GM18870 (cell line): ENCODE measurements at regions not wholly inside any gene's neighbourhood (a gene's known extent, or its start where the extent isn't known, plus 50 kb on each side); places are given as distances from the start of the nearest gene placed in this dataset.
"Not testable (repeated sequence)": the region's sequence is repeated elsewhere in the genome, so short reads cannot be mapped to it uniquely, and the experiment has no call there.

Experiments
- ATAC-seq: cut with Tn5 transposase; IDR thresholded peaks from one replicate; pipeline ENCODE4 v1.9.1; 2021; ENCODE audit warnings: moderate library complexity; ENCODE audit not compliant: unreplicated experiment

- no peak for ATAC-seq
Observed at GRCh38 chr16:87150681-87151280, 166.4 kb downstream of the C16orf95 start.

GRCh38 chr16:87152221-87152755 is 164.9 kb downstream of the C16orf95 start:
- ATAC-seq, result no peak

- ATAC-seq, result no peak
Observed at GRCh38 chr16:87153326-87153725, 163.9 kb downstream of the C16orf95 start.

GRCh38 chr16:87155315-87155714 is 161.9 kb downstream of the C16orf95 start:
- ATAC-seq, result not testable (repeated sequence)

GRCh38 chr16:87156195-87156594 is 161.0 kb downstream of the C16orf95 start:
- ATAC-seq, result no peak

- no peak for ATAC-seq
Observed at GRCh38 chr16:87160234-87160636, 157.0 kb downstream of the C16orf95 start.

- ATAC-seq, result no peak
Observed at GRCh38 chr16:87160701-87161337, 156.4 kb downstream of the C16orf95 start.

GRCh38 chr16:87161410-87161809 is 155.8 kb downstream of the C16orf95 start:
- ATAC-seq, result not testable (repeated sequence)

- no peak for ATAC-seq
Observed at GRCh38 chr16:87161822-87162676, 155.1 kb downstream of the C16orf95 start.

GRCh38 chr16:87162799-87163198 is 154.4 kb downstream of the C16orf95 start:
- not testable (repeated sequence) for ATAC-seq

GRCh38 chr16:87163637-87164036 is 153.6 kb downstream of the C16orf95 start:
- no peak for ATAC-seq

GRCh38 chr16:87165151-87165550 is 152.0 kb downstream of the C16orf95 start:
- ATAC-seq, result no peak

- ATAC-seq, result no peak
Observed at GRCh38 chr16:87165885-87166284, 151.3 kb downstream of the C16orf95 start.

GRCh38 chr16:87166321-87166720 is 150.9 kb downstream of the C16orf95 start:
- ATAC-seq, result no peak

GRCh38 chr16:87166934-87167333 is 150.3 kb downstream of the C16orf95 start:
- ATAC-seq, result no peak

- no peak for ATAC-seq
Observed at GRCh38 chr16:87169509-87169995, 147.6 kb downstream of the C16orf95 start.

GRCh38 chr16:87170310-87170709 is 146.9 kb downstream of the C16orf95 start:
- ATAC-seq, result no peak

- no peak for ATAC-seq
Observed at GRCh38 chr16:87171723-87172122, 145.5 kb downstream of the C16orf95 start.

GRCh38 chr16:87172632-87173031 is 144.6 kb downstream of the C16orf95 start:
- no peak for ATAC-seq

- no peak for ATAC-seq
Observed at GRCh38 chr16:87173294-87173893, 143.8 kb downstream of the C16orf95 start.

- ATAC-seq, result no peak
Observed at GRCh38 chr16:87174061-87174460, 143.1 kb downstream of the C16orf95 start.
